CD14-positive monocyte (primary cell): ENCODE measurements at regions not wholly inside any gene's neighbourhood (a gene's known extent, or its start where the extent isn't known, plus 50 kb on each side); places are given as distances from the start of the nearest gene placed in this dataset.

Experiments
- DNase-seq, 3 donors: peaks; one replicate each; pipeline ENCODE4 v3.0.0-alpha.2; 2011 to 2022
- H2AFZ ChIP-seq: 2 replicates; pipeline ENCODE4 v1.6.0; 2012; ENCODE audit warnings: mild to moderate bottlenecking, low read depth, low read length, inconsistent platforms; ENCODE audit not compliant: insufficient read depth, poor library complexity, severe bottlenecking
- H3K27ac ChIP-seq, 2 donors: 1 replicate in 1 of 2; 2 replicates in 1 of 2; pipeline ENCODE4 v1.5.1; 2012 to 2013; ENCODE audit warnings: low read length in 2 of 2, control low read depth in 1 of 2, inconsistent platforms in 1 of 2, low read depth in 1 of 2, mild to moderate bottlenecking in 1 of 2
- H3K27me3 ChIP-seq, 2 donors: one replicate each; pipeline versions ENCODE4 v1.6.0 to v1.6.1; 2011 to 2013; ENCODE audit warnings: low read length in 2 of 2; ENCODE audit not compliant: control insufficient read depth in 2 of 2, insufficient read depth in 2 of 2
- H3K36me3 ChIP-seq, 2 donors: replicated peaks in 1 of 2; 1 replicate in 1 of 2; 2 replicates in 1 of 2; pipeline versions ENCODE4 v1.5.1 to v1.6.1; 2012 to 2013; ENCODE audit warnings: low read length in 2 of 2, control low read depth in 1 of 2, inconsistent platforms in 1 of 2, mild to moderate bottlenecking in 1 of 2; ENCODE audit not compliant: insufficient read depth in 2 of 2, control insufficient read depth in 1 of 2
- H3K4me1 ChIP-seq, 2 donors: 1 replicate in 1 of 2; 2 replicates in 1 of 2; pipeline versions ENCODE4 v1.5.1 to v1.6.1; 2012 to 2013; ENCODE audit warnings: low read length in 2 of 2, control low read depth in 1 of 2, inconsistent platforms in 1 of 2, mild to moderate bottlenecking in 1 of 2, moderate library complexity in 1 of 2; ENCODE audit not compliant: insufficient read depth in 2 of 2, control insufficient read depth in 1 of 2
- H3K4me2 ChIP-seq: replicated peaks from 2 replicates; pipeline ENCODE3; 2012; ENCODE audit warnings: low read length, moderate library complexity, mild to moderate bottlenecking; ENCODE audit not compliant: poor library complexity, severe bottlenecking; ENCODE audit errors: extremely low read depth
- H3K4me3 ChIP-seq, 3 experiments: fragments of 200-600 bp in 1 of 3; sonication (generic) in 1 of 3; replicated peaks in 1 of 3; 1 replicate in 2 of 3; 2 replicates in 1 of 3; pipeline ENCODE4 v1.5.1; 2011 to 2013; ENCODE audit warnings: low read length in 3 of 3, mild to moderate bottlenecking in 3 of 3, control low read depth in 2 of 3, low read depth in 2 of 3, inconsistent platforms in 1 of 3, moderate library complexity in 1 of 3
- H3K79me2 ChIP-seq: 2 replicates; pipeline ENCODE4 v1.6.0; 2012; ENCODE audit warnings: mild to moderate bottlenecking, control low read depth, inconsistent platforms, low read length, moderate library complexity; ENCODE audit not compliant: insufficient read depth
- H3K9ac ChIP-seq: 2 replicates; pipeline ENCODE4 v1.6.0; 2017; ENCODE audit warnings: low read length, mild to moderate bottlenecking; ENCODE audit not compliant: insufficient read depth, poor library complexity, severe bottlenecking
- H3K9me3 ChIP-seq, 2 donors: replicated peaks in 1 of 2; 1 replicate in 1 of 2; 2 replicates in 1 of 2; pipeline versions ENCODE4 v1.5.1 to v1.6.1; 2012 to 2013; ENCODE audit warnings: low read length in 2 of 2, control low read depth in 1 of 2; ENCODE audit not compliant: control insufficient read depth in 1 of 2, insufficient read depth in 1 of 2
- H4K20me1 ChIP-seq: 2 replicates; pipeline ENCODE4 v1.6.0; 2012; ENCODE audit warnings: mild to moderate bottlenecking, low read length, control low read depth, moderate library complexity; ENCODE audit not compliant: insufficient read depth
- H3K27ac Mint-ChIP-seq, 7 donors: one replicate each; pipeline ENCODE4 v1.8.0; 2020; ENCODE audit warnings: mild to moderate bottlenecking in 7 of 7, mixed read lengths in 7 of 7, moderate library complexity in 6 of 7, inconsistent platforms in 2 of 7
- H3K27me3 Mint-ChIP-seq, 3 donors: one replicate each; pipeline ENCODE4 v1.8.0; 2021 to 2022; ENCODE audit warnings: low read depth in 3 of 3, mild to moderate bottlenecking in 3 of 3, mixed read lengths in 3 of 3, moderate library complexity in 3 of 3, inconsistent platforms in 1 of 3
- H3K36me3 Mint-ChIP-seq, 2 donors: one replicate each; pipeline ENCODE4 v1.8.0; 2020; ENCODE audit warnings: mixed read lengths in 2 of 2, inconsistent platforms in 1 of 2, mild to moderate bottlenecking in 1 of 2
- H3K4me1 Mint-ChIP-seq: one replicate; pipeline ENCODE4 v1.8.0; 2020; ENCODE audit warnings: mild to moderate bottlenecking, mixed read lengths
- H3K4me3 Mint-ChIP-seq, 2 donors: one replicate each; pipeline ENCODE4 v1.8.0; 2020; ENCODE audit warnings: mild to moderate bottlenecking in 2 of 2, mixed read lengths in 2 of 2, moderate library complexity in 1 of 2
- H3K9me3 Mint-ChIP-seq, 7 donors: one replicate each; pipeline ENCODE4 v1.8.0; 2020 to 2022; ENCODE audit warnings: mixed read lengths in 7 of 7, mild to moderate bottlenecking in 6 of 7, moderate library complexity in 6 of 7, inconsistent platforms in 2 of 7
- CTCF ChIP-seq: fragments of 200-600 bp; IDR thresholded peaks from one replicate; pipeline ENCODE4 v1.8.0; 2022; ENCODE audit warnings: antibody characterized with exemption, mild to moderate bottlenecking
- WGBS: methylation state at CpG from one replicate; pipeline ENCODE4 v1.1.5; 2013; ENCODE audit warnings: missing lambda C conversion rate; ENCODE audit not compliant: insufficient coverage; 5-methylcytosine and 5-hydroxymethylcytosine counted together
- intact Hi-C, 2 donors: fragments of 100-400 bp; cut with micrococcal nuclease; formaldehyde crosslinking; loops; one replicate each; pipeline versions ENCODE4 v1.15.0 to v1.15.1; 2023

DNA sequence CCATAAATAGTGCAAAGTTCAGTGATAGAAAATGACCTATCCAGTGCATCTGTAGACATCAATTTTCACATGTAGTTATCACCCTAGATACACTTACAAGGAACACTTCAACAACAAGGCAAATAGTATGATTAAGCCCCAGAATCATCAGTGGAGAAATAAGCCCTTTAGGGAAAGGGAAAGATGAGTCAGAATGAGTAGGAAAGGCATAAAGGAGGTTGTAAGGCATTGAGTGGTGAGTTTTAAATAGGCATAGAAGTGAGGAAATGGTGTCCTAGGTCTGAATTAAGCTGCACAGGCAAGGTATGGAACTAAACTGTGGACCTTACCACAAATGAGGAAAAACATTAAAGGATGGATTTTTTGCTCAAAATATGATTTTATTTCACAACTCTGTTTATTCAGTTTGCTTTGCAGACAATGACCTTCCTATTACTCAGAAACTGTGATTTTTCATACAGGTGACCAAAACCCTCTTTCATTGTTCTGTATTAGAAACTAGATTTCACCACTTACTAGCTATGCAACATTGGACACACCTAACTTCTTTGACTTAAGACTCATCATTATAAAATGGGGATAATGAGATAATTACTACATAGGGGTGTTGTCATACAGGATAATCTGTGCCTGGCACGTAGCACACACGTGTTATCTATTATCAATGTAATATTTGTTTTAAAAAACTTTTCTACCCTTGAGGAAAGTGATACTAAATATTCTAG, 57.0 kb upstream of the MAP9 start:
- TF ChIP-seq CTCF, result no peak
- Histone ChIP-seq H3K9ac (no peak overlapping the region), H3K79me2 (no peaks in the 10 kb centered on the region), H3K4me1 (no peaks in the 10 kb centered on the region), H3K36me3 (no peaks in the 10 kb centered on the region), H4K20me1 (no peaks in the 10 kb centered on the region), H3K4me2 (no peak overlapping the region), H3K27ac (no peak overlapping the region), H3K27me3 (no peaks in the 10 kb centered on the region), H2AFZ (no peak overlapping the region), H3K4me3 (no peak overlapping the region), H3K9me3 (no peaks in the 10 kb centered on the region)
- Mint-ChIP-seq H3K27ac (no peak overlapping the region), H3K36me3 (no peaks in the 10 kb centered on the region), H3K4me1 (no peaks in the 10 kb centered on the region), H3K9me3 (peaks cover 0 to 2% (median 0%) of the 10 kb centered on the region in 7 donors), H3K4me3 (no peak overlapping the region), H3K27me3 (no peaks in the 10 kb centered on the region)
- intact Hi-C loops, result no loop called here
- no peak for DNase-seq
- WGBS, result no CpG with 5 or more reads among the region's 2 CpGs

- Mint-ChIP-seq H3K4me1 (no peaks in the 10 kb centered on the region), H3K36me3 (no peaks in the 10 kb centered on the region), H3K27me3 (no peaks in the 10 kb centered on the region), H3K4me3 (no peak overlapping the region), H3K9me3 (peaks cover 0 to 9% (median 2%) of the 10 kb centered on the region in 7 donors), H3K27ac (no peak overlapping the region)
- Histone ChIP-seq H3K4me1 (no peaks in the 10 kb centered on the region), H3K9me3 (peaks cover 0 to 4% of the 10 kb centered on the region in 2 donors), H3K27me3 (no peaks in the 10 kb centered on the region), H3K4me2 (no peak overlapping the region), H4K20me1 (no peaks in the 10 kb centered on the region), H3K9ac (no peak overlapping the region), H3K27ac (no peak overlapping the region), H3K79me2 (no peaks in the 10 kb centered on the region), H3K36me3 (no peaks in the 10 kb centered on the region), H3K4me3 (no peak overlapping the region), H2AFZ (no peak overlapping the region)
- DNase-seq, result no peak
- no peak for TF ChIP-seq CTCF
- intact Hi-C loops, result no loop called here
- no CpG with 5 or more reads among the region's 2 CpGs for WGBS
Measured at GRCh38 chr4:155430895-155431795, 54.4 kb upstream of the MAP9 start.
